PFSK-1 (cell line): ENCODE measurements at regions not wholly inside any gene's neighbourhood (a gene's known extent, or its start where the extent isn't known, plus 50 kb on each side); places are given as distances from the start of the nearest gene placed in this dataset.

ENCODE experiments used
- POLR2AphosphoS5 ChIP-seq: IDR thresholded peaks from 2 replicates; pipeline ENCODE4 v1.6.1; 2012; ENCODE audit warnings: low read depth, mild to moderate bottlenecking, control low read depth, low read length, moderate library complexity
- TAF1 ChIP-seq: IDR thresholded peaks from 2 replicates; pipeline ENCODE4 v1.6.1; 2012; ENCODE audit warnings: low read length, control low read depth, borderline replicate concordance; ENCODE audit not compliant: insufficient read depth
- TF ChIP-seq, protein P1 (sequence below), 2 experiments: IDR thresholded peaks; 2 replicates each; pipeline versions ENCODE4 v1.6.1 to v1.8.0; 2011 to 2012; ENCODE audit warnings: low read depth in 2 of 2, low read length in 2 of 2, control low read depth in 1 of 2, inconsistent platforms in 1 of 2, mild to moderate bottlenecking in 1 of 2, moderate library complexity in 1 of 2; ENCODE audit not compliant: insufficient read depth in 1 of 2

- TF ChIP-seq, protein P1, sequence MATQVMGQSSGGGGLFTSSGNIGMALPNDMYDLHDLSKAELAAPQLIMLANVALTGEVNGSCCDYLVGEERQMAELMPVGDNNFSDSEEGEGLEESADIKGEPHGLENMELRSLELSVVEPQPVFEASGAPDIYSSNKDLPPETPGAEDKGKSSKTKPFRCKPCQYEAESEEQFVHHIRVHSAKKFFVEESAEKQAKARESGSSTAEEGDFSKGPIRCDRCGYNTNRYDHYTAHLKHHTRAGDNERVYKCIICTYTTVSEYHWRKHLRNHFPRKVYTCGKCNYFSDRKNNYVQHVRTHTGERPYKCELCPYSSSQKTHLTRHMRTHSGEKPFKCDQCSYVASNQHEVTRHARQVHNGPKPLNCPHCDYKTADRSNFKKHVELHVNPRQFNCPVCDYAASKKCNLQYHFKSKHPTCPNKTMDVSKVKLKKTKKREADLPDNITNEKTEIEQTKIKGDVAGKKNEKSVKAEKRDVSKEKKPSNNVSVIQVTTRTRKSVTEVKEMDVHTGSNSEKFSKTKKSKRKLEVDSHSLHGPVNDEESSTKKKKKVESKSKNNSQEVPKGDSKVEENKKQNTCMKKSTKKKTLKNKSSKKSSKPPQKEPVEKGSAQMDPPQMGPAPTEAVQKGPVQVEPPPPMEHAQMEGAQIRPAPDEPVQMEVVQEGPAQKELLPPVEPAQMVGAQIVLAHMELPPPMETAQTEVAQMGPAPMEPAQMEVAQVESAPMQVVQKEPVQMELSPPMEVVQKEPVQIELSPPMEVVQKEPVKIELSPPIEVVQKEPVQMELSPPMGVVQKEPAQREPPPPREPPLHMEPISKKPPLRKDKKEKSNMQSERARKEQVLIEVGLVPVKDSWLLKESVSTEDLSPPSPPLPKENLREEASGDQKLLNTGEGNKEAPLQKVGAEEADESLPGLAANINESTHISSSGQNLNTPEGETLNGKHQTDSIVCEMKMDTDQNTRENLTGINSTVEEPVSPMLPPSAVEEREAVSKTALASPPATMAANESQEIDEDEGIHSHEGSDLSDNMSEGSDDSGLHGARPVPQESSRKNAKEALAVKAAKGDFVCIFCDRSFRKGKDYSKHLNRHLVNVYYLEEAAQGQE (IDR thresholded peaks at IDR 0.05; ENCODE audit: insufficient read depth in 1 of 2, low read depth in 2 of 2, low read length in 2 of 2): no peak
- TF ChIP-seq POLR2AphosphoS5 (no peak), TAF1 (no peak)
Observed at GRCh38 chr12:105453316-105453715, 122.8 kb downstream of the C12orf75 start.
